H1 (cell line): ENCODE measurements at regions not wholly inside any gene's neighbourhood (a gene's known extent, or its start where the extent isn't known, plus 50 kb on each side); places are given as distances from the start of the nearest gene placed in this dataset.

Experiments used
- CTCF ChIA-PET: fragments of 300-600 bp; sonication (Branson Sonifier 250); formaldehyde crosslinking; loops from one replicate; lab custom pipeline; 2021; ENCODE audit not compliant: partially characterized antibody; lab: Charles Lee
- POLR2A ChIA-PET: fragments of 300-600 bp; sonication (Branson Sonifier 250); formaldehyde crosslinking; loops from one replicate; lab custom pipeline; 2021; ENCODE audit warnings: inconsistent platforms; ENCODE audit not compliant: partially characterized antibody; lab: Charles Lee
- DNase-seq, 2 experiments: peaks; one replicate each; pipeline versions ENCODE4 v3.0.0 to v3.0.0-alpha.2; 2010 to 2022; ENCODE audit warnings: low spot score in 2 of 2, low read depth in 1 of 2, mixed read lengths in 1 of 2
- FAIRE-seq: peaks from 2 replicates; lab custom pipeline; 2011; peaks lifted over from hg19 to GRCh38; lab: Jason Lieb, UNC
- H2AFZ ChIP-seq: 2 replicates; pipeline ENCODE4 v1.8.1; 2012; ENCODE audit warnings: low read length, inconsistent platforms
- H2AK5ac ChIP-seq: 2 replicates; pipeline ENCODE4 v1.6.1; 2013; ENCODE audit warnings: low read depth, low read length
- H2BK120ac ChIP-seq: replicated peaks from 2 replicates; pipeline ENCODE3; 2013; ENCODE audit warnings: low read depth, low read length, inconsistent platforms
- H2BK12ac ChIP-seq: 2 replicates; pipeline ENCODE4 v1.6.1; 2013; ENCODE audit warnings: low read depth, low read length
- H2BK15ac ChIP-seq: 2 replicates; pipeline ENCODE4 v1.6.1; 2013; ENCODE audit warnings: low read length
- H2BK20ac ChIP-seq: 2 replicates; pipeline ENCODE4 v1.6.1; 2013; ENCODE audit warnings: low read length
- H2BK5ac ChIP-seq: 2 replicates; pipeline ENCODE4 v1.6.1; 2013; ENCODE audit warnings: low read depth, low read length
- H3K14ac ChIP-seq: 2 replicates; pipeline ENCODE4 v1.6.1; 2013; ENCODE audit warnings: inconsistent platforms; ENCODE audit not compliant: insufficient read length
- H3K18ac ChIP-seq: 2 replicates; pipeline ENCODE4 v1.6.1; 2013; ENCODE audit warnings: low read length; ENCODE audit errors: extremely low read depth
- H3K23ac ChIP-seq: 2 replicates; pipeline ENCODE4 v1.6.1; 2013; ENCODE audit warnings: inconsistent platforms; ENCODE audit not compliant: insufficient read length
- H3K23me2 ChIP-seq: 2 replicates; pipeline ENCODE4 v1.6.1; 2013; ENCODE audit warnings: low read depth, low read length
- H3K27ac ChIP-seq: 2 replicates; pipeline ENCODE4 v1.6.1; 2011; ENCODE audit warnings: low read depth, low read length, inconsistent platforms
- H3K27me3 ChIP-seq, 4 experiments: replicated peaks in 1 of 4; 1 replicate in 1 of 4; 2 replicates in 3 of 4; pipeline versions ENCODE4 v1.6.1 to v1.8.1; 2011 to 2013; ENCODE audit warnings: low read length in 3 of 4, mild to moderate bottlenecking in 3 of 4, inconsistent platforms in 2 of 4, mixed read lengths in 2 of 4, moderate library complexity in 1 of 4; ENCODE audit not compliant: control insufficient read depth in 3 of 4, insufficient read depth in 3 of 4; ENCODE audit errors: extremely low read depth in 1 of 4
- H3K36me3 ChIP-seq, 4 experiments: 2 replicates each; pipeline versions ENCODE4 v1.6.1 to v1.8.1; 2011 to 2013; ENCODE audit warnings: mild to moderate bottlenecking in 4 of 4, low read length in 3 of 4, moderate library complexity in 2 of 4, control low read depth in 1 of 4, inconsistent platforms in 1 of 4; ENCODE audit not compliant: insufficient read depth in 4 of 4, control insufficient read depth in 2 of 4
- H3K4ac ChIP-seq: replicated peaks from 2 replicates; pipeline ENCODE3; 2013; ENCODE audit warnings: low read length, low read depth, mixed read lengths, inconsistent platforms; ENCODE audit not compliant: insufficient read length
- H3K4me1 ChIP-seq, 4 experiments: replicated peaks in 1 of 4; 1 replicate in 1 of 4; 2 replicates in 3 of 4; pipeline versions ENCODE4 v1.6.1 to v1.8.1; 2011 to 2013; ENCODE audit warnings: low read length in 3 of 4, inconsistent platforms in 2 of 4, mixed read lengths in 1 of 4; ENCODE audit not compliant: insufficient read depth in 4 of 4, control insufficient read depth in 3 of 4
- H3K4me2 ChIP-seq, 2 experiments: 2 replicates each; pipeline versions ENCODE4 v1.6.1 to v1.8.1; 2011 to 2013; ENCODE audit warnings: low read depth in 2 of 2, low read length in 2 of 2, control low read depth in 1 of 2, inconsistent platforms in 1 of 2, mild to moderate bottlenecking in 1 of 2; ENCODE audit not compliant: insufficient read depth in 1 of 2
- H3K4me3 ChIP-seq, 4 experiments: fragments of 200-600, 300-600 bp in 1 of 4; sonication (generic), shearing (Covaris generic), sonication (Bioruptor Twin) in 1 of 4; 2 replicates each; pipeline versions ENCODE4 v1.5.1 to v1.8.1; 2011 to 2016; ENCODE audit warnings: low read length in 4 of 4, low read depth in 3 of 4, control low read depth in 2 of 4, inconsistent platforms in 2 of 4, mild to moderate bottlenecking in 2 of 4, mixed read lengths in 1 of 4, moderate library complexity in 1 of 4; ENCODE audit not compliant: insufficient read depth in 2 of 4; ENCODE audit errors: extremely low read depth in 1 of 4
- H3K56ac ChIP-seq: replicated peaks from 2 replicates; pipeline ENCODE3; 2013; ENCODE audit warnings: low read depth, mild to moderate bottlenecking, mixed read lengths, low read length, inconsistent platforms; ENCODE audit not compliant: insufficient read length
- H3K79me1 ChIP-seq: 2 replicates; pipeline ENCODE4 v1.6.1; 2013; ENCODE audit warnings: low read depth, low read length, control low read depth
- H3K79me2 ChIP-seq, 2 experiments: 2 replicates each; pipeline versions ENCODE4 v1.6.1 to v1.8.1; 2012 to 2013; ENCODE audit warnings: low read length in 2 of 2, mild to moderate bottlenecking in 2 of 2, inconsistent platforms in 1 of 2; ENCODE audit not compliant: insufficient read depth in 2 of 2, control insufficient read depth in 1 of 2
- H3K9ac ChIP-seq, 4 experiments: replicated peaks in 1 of 4; 1 replicate in 1 of 4; 2 replicates in 3 of 4; pipeline versions ENCODE4 v1.6.1 to v1.8.1; 2011 to 2013; ENCODE audit warnings: low read depth in 3 of 4, low read length in 3 of 4, control low read depth in 2 of 4, mild to moderate bottlenecking in 2 of 4, moderate library complexity in 2 of 4, inconsistent platforms in 1 of 4; ENCODE audit errors: extremely low read depth in 1 of 4
- H3K9me3 ChIP-seq, 2 experiments: 2 replicates each; pipeline versions ENCODE4 v1.6.1 to v1.8.1; 2012 to 2013; ENCODE audit warnings: mild to moderate bottlenecking in 2 of 2, moderate library complexity in 2 of 2, control low read depth in 1 of 2, inconsistent platforms in 1 of 2, low read depth in 1 of 2, low read length in 1 of 2, mixed read lengths in 1 of 2; ENCODE audit not compliant: insufficient read depth in 2 of 2
- H4K20me1 ChIP-seq, 2 experiments: replicated peaks in 1 of 2; 2 replicates each; pipeline versions ENCODE3 to v1.8.1; 2011 to 2013; ENCODE audit warnings: inconsistent platforms in 2 of 2, low read length in 2 of 2, mild to moderate bottlenecking in 1 of 2; ENCODE audit not compliant: insufficient read depth in 2 of 2, control insufficient read depth in 1 of 2
- H4K5ac ChIP-seq: 2 replicates; pipeline ENCODE4 v1.6.1; 2013; ENCODE audit warnings: low read length, low read depth, mixed read lengths, inconsistent platforms; ENCODE audit not compliant: insufficient read length
- H4K8ac ChIP-seq: 2 replicates; pipeline ENCODE4 v1.8.0; 2013; ENCODE audit warnings: mild to moderate bottlenecking, moderate library complexity, low read length, inconsistent platforms; ENCODE audit not compliant: insufficient read depth; ENCODE audit errors: extremely low read depth
- H4K91ac ChIP-seq: replicated peaks from 2 replicates; pipeline ENCODE3; 2013; ENCODE audit warnings: low read length, mixed read lengths, inconsistent platforms; ENCODE audit not compliant: insufficient read length
- BACH1 ChIP-seq: IDR thresholded peaks from 2 replicates; pipeline ENCODE4 v1.6.1; 2012; ENCODE audit warnings: low read length, improper control_type of control experiment
- CTBP2 ChIP-seq: IDR thresholded peaks from 2 replicates; pipeline ENCODE4 v1.7.0; 2011; ENCODE audit warnings: borderline replicate concordance, mild to moderate bottlenecking, moderate library complexity, mixed read lengths, low read length; ENCODE audit not compliant: insufficient read depth, insufficient read length
- GABPA ChIP-seq: IDR thresholded peaks from 2 replicates; pipeline ENCODE4 v1.6.1; 2011; ENCODE audit warnings: mild to moderate bottlenecking, low read length, moderate library complexity, borderline replicate concordance; ENCODE audit not compliant: insufficient read depth
- HDAC2 ChIP-seq, 2 experiments: fragments of 300-600 bp in 1 of 2; sonication (generic) in 1 of 2; IDR thresholded peaks; 2 replicates each; pipeline ENCODE4 v1.6.1; 2011 to 2012; ENCODE audit warnings: low read depth in 2 of 2, low read length in 2 of 2, mild to moderate bottlenecking in 2 of 2, moderate library complexity in 2 of 2, borderline replicate concordance in 1 of 2, inconsistent platforms in 1 of 2
- HDAC6 ChIP-seq: IDR thresholded peaks from one replicate; pipeline ENCODE4 v1.7.1; 2012; ENCODE audit warnings: low read depth, mild to moderate bottlenecking, inconsistent platforms, low read length, moderate library complexity
- KDM4A ChIP-seq: IDR thresholded peaks from one replicate; pipeline ENCODE4 v1.7.1; 2012; ENCODE audit warnings: low read depth, mild to moderate bottlenecking, moderate library complexity, low read length, inconsistent platforms; ENCODE audit not compliant: severe bottlenecking
- KDM5A ChIP-seq: fragments of 200-600 bp; IDR thresholded peaks from 2 replicates; pipeline ENCODE4 v1.7.1; 2012; ENCODE audit warnings: mild to moderate bottlenecking, low read length, inconsistent platforms, mixed read lengths
- PHF8 ChIP-seq: fragments of 200-600 bp; sonication (generic); conservative IDR thresholded peaks from 2 replicates; pipeline ENCODE4 v1.7.1; 2012; ENCODE audit warnings: low read depth, mild to moderate bottlenecking, inconsistent platforms, low read length, moderate library complexity
- RAD21 ChIP-seq, 2 experiments: IDR thresholded peaks in 1 of 2; conservative IDR thresholded peaks in 1 of 2; 2 replicates each; pipeline ENCODE4 v1.6.1; 2011; ENCODE audit warnings: low read depth in 2 of 2, low read length in 2 of 2, improper control_type of control experiment in 1 of 2, inconsistent platforms in 1 of 2, mild to moderate bottlenecking in 1 of 2, moderate library complexity in 1 of 2
- RFX5 ChIP-seq: IDR thresholded peaks from 2 replicates; pipeline ENCODE4 v1.6.1; 2011; ENCODE audit warnings: low read depth, low read length, improper control_type of control experiment, borderline replicate concordance
- SP2 ChIP-seq: IDR thresholded peaks from 2 replicates; pipeline ENCODE4 v1.6.1; 2012; ENCODE audit warnings: mild to moderate bottlenecking, low read length, inconsistent platforms
- SP4 ChIP-seq: IDR thresholded peaks from 2 replicates; pipeline ENCODE4 v1.6.1; 2012; ENCODE audit warnings: low read length, inconsistent platforms
- WGBS, 2 experiments: shearing (Covaris generic) in 1 of 2; methylation state at CpG; one replicate each; pipeline versions ENCODE4 v1.1.6 to v1.1.7; 2013 to 2015; ENCODE audit warnings: low lambda C conversion rate in 2 of 2, mixed read lengths in 2 of 2, inconsistent platforms in 1 of 2, low coverage in 1 of 2, missing lambda C conversion rate in 1 of 2; ENCODE audit not compliant: insufficient replicate concordance in 2 of 2, insufficient coverage in 1 of 2, insufficient read length in 1 of 2; ENCODE audit errors: extremely low coverage in 1 of 2, missing lambda C conversion rate in 1 of 2; 5-methylcytosine and 5-hydroxymethylcytosine counted together
- TF ChIP-seq, protein P1 (sequence below): IDR thresholded peaks from 2 replicates; pipeline ENCODE4 v1.6.1; 2011; ENCODE audit warnings: low read depth, mild to moderate bottlenecking, low read length; ENCODE audit not compliant: insufficient read depth

GRCh38 chr5:125870256-125870655 is 553.0 kb upstream of the GRAMD2B start:
- DNase-seq: no peak
- Histone ChIP-seq H4K20me1 (no peaks in the 10 kb centered on the region), H3K56ac (no peak overlapping the region), H2BK12ac (no peak overlapping the region), H2BK120ac (no peak overlapping the region), H3K79me1 (no peaks in the 10 kb centered on the region), H4K8ac (no peak overlapping the region), H3K4me3 (no peak overlapping the region), H3K79me2 (no peaks in the 10 kb centered on the region), H3K18ac (no peak overlapping the region), H3K9ac (no peak overlapping the region), H2AK5ac (no peak overlapping the region), H2AFZ (no peak overlapping the region), H3K27ac (no peak overlapping the region), H2BK5ac (no peak overlapping the region), H3K36me3 (no peaks in the 10 kb centered on the region), H3K23me2 (no peaks in the 10 kb centered on the region; the same call in 1 of the 2 replicates), H4K91ac (no peak overlapping the region), H3K9me3 (no peaks in the 10 kb centered on the region), H3K4ac (no peak overlapping the region), H3K14ac (no peak overlapping the region), H3K4me1 (peaks cover 0 to 4% (median 0%) of the 10 kb centered on the region in 4 experiments; a peak in 1 of 7 replicates), H2BK15ac (no peak overlapping the region), H3K4me2 (peak overlapping the region in 1 of 2 experiments; percentile 18; a peak in 1 of 4 replicates), H4K5ac (no peak overlapping the region), H3K23ac (no peak overlapping the region), H2BK20ac (no peak overlapping the region), H3K27me3 (no peaks in the 10 kb centered on the region)
- ChIA-PET POLR2A (no interaction called here), CTCF (interaction anchor here (0.7 kb wide), 1 partner anchor 813 kb away, joined by 3 read pairs; no protein-coding TSS in a partner anchor)
- 74% methylated on average over 2 of the region's 2 CpGs; no CpG with 5 or more reads in 1 of the 2 experiments for WGBS, 2 experiments
- FAIRE-seq: peak; percentile 36
- TF ChIP-seq SP2 (no peak), KDM5A (no peak), GABPA (no peak), SP4 (no peak), RFX5 (no peak), HDAC2 (IDR thresholded peaks at IDR 0.05; ENCODE audit: borderline replicate concordance in 1 of 2, low read depth in 2 of 2, low read length in 2 of 2) (no peak), KDM4A (no peak), HDAC6 (no peak), PHF8 (no peak), CTBP2 (no peak), RAD21 (IDR thresholded peaks at IDR 0.05 in 1 of 2, conservative IDR thresholded peaks at IDR 0.05 in 1 of 2; ENCODE audit: low read depth in 2 of 2, low read length in 2 of 2) (no peak), BACH1 (no peak)
- TF ChIP-seq, protein P1, sequence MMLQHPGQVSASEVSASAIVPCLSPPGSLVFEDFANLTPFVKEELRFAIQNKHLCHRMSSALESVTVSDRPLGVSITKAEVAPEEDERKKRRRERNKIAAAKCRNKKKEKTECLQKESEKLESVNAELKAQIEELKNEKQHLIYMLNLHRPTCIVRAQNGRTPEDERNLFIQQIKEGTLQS: no peak
